Fibroblast of villous mesenchyme (primary cell): ENCODE measurements at regions not wholly inside any gene's neighbourhood (a gene's known extent, or its start where the extent isn't known, plus 50 kb on each side); places are given as distances from the start of the nearest gene placed in this dataset.

ENCODE experiments used
- DNase-seq: peaks from one replicate; pipeline ENCODE4 v3.0.0-alpha.2; 2010; ENCODE audit warnings: low read depth
- H3K4me3 ChIP-seq: 2 replicates; pipeline ENCODE4 v1.5.1; 2011; ENCODE audit warnings: low read depth, mild to moderate bottlenecking, low read length
- CTCF ChIP-seq: IDR thresholded peaks from 2 replicates; pipeline ENCODE4 v1.5.1; 2012; ENCODE audit warnings: low read depth, mild to moderate bottlenecking, low read length; ENCODE audit not compliant: insufficient read depth

DNA sequence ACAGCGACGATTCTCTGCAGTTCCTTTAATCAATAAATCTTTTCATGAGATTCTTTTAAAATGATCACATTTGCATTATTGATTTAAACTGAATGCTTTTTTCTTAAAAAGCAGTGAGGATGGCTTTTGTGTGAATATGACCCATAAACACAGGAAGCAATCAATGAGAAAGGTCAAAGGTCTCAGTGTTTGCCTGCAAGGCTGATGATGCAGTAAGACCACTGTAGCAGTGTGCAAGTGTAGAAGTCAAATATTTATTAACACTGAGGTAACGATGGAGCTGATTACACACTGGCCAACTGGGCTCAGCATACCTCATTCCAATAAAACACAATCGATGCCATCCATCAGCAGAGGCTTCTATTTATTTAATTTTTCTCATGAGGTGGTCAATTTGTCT, 633.5 kb downstream of the DCDC2C start:
- TF ChIP-seq CTCF, result no peak
- DNase-seq, result no peak
- H3K4me3 ChIP-seq, result no peak overlapping the region

- no peak for TF ChIP-seq CTCF
- DNase-seq, result no peak
- H3K4me3 ChIP-seq, result no peak overlapping the region
These were observed 635.0 kb downstream of the DCDC2C start for GRCh38 chr2:4338345-4338744.

- no peak for DNase-seq
- no peak overlapping the region for H3K4me3 ChIP-seq
- TF ChIP-seq CTCF, result no peak
These were observed 637.2 kb downstream of the DCDC2C start for GRCh38 chr2:4340536-4340935.

- H3K4me3 ChIP-seq, result no peak overlapping the region
- no peak for DNase-seq
- TF ChIP-seq CTCF, result no peak
These were observed 643.3 kb downstream of the DCDC2C start for GRCh38 chr2:4346628-4347027.

GRCh38 chr2:4353668-4354067, 650.3 kb downstream of the DCDC2C start:
- H3K4me3 ChIP-seq, result no peak overlapping the region
- DNase-seq, result no peak
- TF ChIP-seq CTCF, result no peak

GRCh38 chr2:4354164-4354563, 650.8 kb downstream of the DCDC2C start:
- H3K4me3 ChIP-seq, result no peak overlapping the region
- no peak for TF ChIP-seq CTCF
- no peak for DNase-seq

GRCh38 chr2:4354678-4355077, 651.3 kb downstream of the DCDC2C start:
- H3K4me3 ChIP-seq, result no peak overlapping the region
- TF ChIP-seq CTCF, result no peak
- no peak for DNase-seq
